HL-60 (cell line): ENCODE measurements at regions not wholly inside any gene's neighbourhood (a gene's known extent, or its start where the extent isn't known, plus 50 kb on each side); places are given as distances from the start of the nearest gene placed in this dataset.

ENCODE experiments used
- GABPA ChIP-seq: IDR thresholded peaks from 2 replicates; pipeline ENCODE4 v1.6.1; 2012; ENCODE audit warnings: low read depth
- POLR2AphosphoS5 ChIP-seq: IDR thresholded peaks from 2 replicates; pipeline ENCODE4 v1.6.1; 2012; ENCODE audit warnings: low read depth
- REST ChIP-seq: IDR thresholded peaks from 2 replicates; pipeline ENCODE4 v1.6.1; 2012; ENCODE audit warnings: low read depth; ENCODE audit not compliant: insufficient replicate concordance
- TF ChIP-seq, protein P1 (sequence below): IDR thresholded peaks from one replicate; pipeline ENCODE4 v1.5.1; 2011; ENCODE audit warnings: low read length, control low read depth, inconsistent platforms; ENCODE audit not compliant: insufficient read depth

DNA sequence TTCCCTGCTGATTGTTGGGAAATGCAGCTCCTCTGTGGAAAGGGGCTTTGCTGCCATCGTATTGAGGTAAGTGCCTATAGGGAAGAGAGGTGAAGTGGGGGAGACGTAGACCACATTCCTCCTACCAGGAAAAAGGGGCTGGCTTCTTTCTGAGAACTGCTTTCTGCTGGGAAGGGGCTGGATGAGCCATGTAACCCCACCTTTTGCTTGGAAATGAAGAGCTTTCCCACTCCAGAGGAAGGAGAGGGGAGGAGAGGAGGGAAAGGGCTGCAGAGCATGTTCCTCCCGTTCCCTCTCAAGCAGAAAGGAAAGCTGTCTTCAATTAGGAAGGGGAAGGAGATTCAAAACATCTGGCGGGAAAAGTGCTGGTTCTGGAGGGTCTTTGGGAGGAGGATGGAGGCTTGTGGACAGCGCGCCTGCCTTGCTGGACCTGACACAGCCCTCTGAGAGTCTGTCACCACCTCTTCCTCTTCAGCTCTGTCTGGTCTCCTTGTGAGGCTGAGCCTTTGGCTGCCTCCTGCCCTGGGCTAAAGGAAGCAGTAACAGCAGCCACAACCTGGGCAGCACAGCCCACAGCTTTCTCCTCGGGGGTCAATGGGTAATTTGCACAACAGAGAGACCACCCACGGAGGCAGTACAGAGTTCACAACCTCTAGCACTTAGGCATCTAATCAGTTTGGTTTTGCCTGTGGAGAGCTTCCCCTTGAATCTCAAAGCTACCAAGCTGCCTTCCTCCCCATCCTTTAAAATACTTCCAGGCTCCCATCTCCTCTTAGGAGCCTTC lies 410.0 kb upstream of the TNP1 start:
- TF ChIP-seq, protein P1, sequence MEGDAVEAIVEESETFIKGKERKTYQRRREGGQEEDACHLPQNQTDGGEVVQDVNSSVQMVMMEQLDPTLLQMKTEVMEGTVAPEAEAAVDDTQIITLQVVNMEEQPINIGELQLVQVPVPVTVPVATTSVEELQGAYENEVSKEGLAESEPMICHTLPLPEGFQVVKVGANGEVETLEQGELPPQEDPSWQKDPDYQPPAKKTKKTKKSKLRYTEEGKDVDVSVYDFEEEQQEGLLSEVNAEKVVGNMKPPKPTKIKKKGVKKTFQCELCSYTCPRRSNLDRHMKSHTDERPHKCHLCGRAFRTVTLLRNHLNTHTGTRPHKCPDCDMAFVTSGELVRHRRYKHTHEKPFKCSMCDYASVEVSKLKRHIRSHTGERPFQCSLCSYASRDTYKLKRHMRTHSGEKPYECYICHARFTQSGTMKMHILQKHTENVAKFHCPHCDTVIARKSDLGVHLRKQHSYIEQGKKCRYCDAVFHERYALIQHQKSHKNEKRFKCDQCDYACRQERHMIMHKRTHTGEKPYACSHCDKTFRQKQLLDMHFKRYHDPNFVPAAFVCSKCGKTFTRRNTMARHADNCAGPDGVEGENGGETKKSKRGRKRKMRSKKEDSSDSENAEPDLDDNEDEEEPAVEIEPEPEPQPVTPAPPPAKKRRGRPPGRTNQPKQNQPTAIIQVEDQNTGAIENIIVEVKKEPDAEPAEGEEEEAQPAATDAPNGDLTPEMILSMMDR = no peak
- TF ChIP-seq POLR2AphosphoS5 = no peak
- TF ChIP-seq REST = no peak
- TF ChIP-seq GABPA = no peak
